ENCODE measurements at regions not wholly inside any gene's neighbourhood (a gene's known extent, or its start where the extent isn't known, plus 50 kb on each side); places are given as distances from the start of the nearest gene placed in this dataset.

DNA sequence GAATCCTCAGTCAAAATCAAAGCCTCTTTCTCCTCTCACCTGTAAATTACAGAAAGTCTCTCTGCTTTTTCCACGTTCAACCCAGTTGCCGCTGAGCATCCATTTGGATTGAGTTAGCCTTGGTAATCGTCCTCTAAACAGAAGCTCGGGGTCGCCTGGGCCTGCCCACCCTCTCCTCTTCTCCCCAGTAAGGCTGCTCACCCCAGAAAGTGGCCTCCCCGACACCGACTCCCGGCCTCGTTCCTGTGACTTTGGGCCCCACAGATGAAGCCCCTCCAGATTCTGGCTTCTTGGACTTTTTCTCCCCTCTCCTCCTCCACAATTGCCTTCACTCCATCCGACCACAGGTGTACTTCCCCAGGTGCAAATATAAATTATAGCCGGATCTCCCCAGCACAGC lies 1500.0 kb downstream of the BRD1 start:
- 1% methylated on average over 11 of the region's 11 CpGs for WGBS (ENCODE audit: low lambda C conversion rate)
- H3K27me3 ChIP-seq (ENCODE audit: control insufficient read depth in 1 of 2, insufficient read depth in 2 of 2, low read length in 2 of 2) = peaks cover 0 to 15% of the 10 kb centered on the region in 2 experiments; a peak in 2 of 5 replicates

GRCh38 chr22:48323746-48324145 lies 1503.9 kb downstream of the BRD1 start:
- peaks cover 0 to 26% of the 10 kb centered on the region in 2 experiments; a peak in 4 of 5 replicates for H3K27me3 ChIP-seq (ENCODE audit: control insufficient read depth in 1 of 2, insufficient read depth in 2 of 2, low read length in 2 of 2)
- H3K9me3 ChIP-seq (ENCODE audit: low read length) = peaks cover 7% of the 10 kb centered on the region; the same call in 1 of the 2 replicates
- no peak overlapping the region for H2AFZ ChIP-seq (ENCODE audit: low read length)
- H3K79me2 ChIP-seq (ENCODE audit: insufficient read depth, low read length) = no peaks in the 10 kb centered on the region
- ATAC-seq (no peak), FAIRE-seq (no peak), DNase-seq (ENCODE audit: low spot score) (no peak)
- no peaks in the 10 kb centered on the region for H3K4me1 ChIP-seq (ENCODE audit: insufficient read depth, low read length)
- ChIA-PET CTCF (ENCODE audit: low intra/inter-chr PET ratio, low total read pairs) (no interaction called here), POLR2A (no interaction called here)
- no peak overlapping the region for H3K9ac ChIP-seq (ENCODE audit: insufficient read depth, low read depth, low read length)
- H3K4me3 ChIP-seq (replicated peaks in 1 of 3; ENCODE audit: insufficient read depth in 1 of 3, low read depth in 2 of 3, low read length in 3 of 3) = no peak overlapping the region
- WGBS (ENCODE audit: low lambda C conversion rate) = 2% methylated on average over 7 of the region's 7 CpGs
- no TSS peak for BruUV-seq (replicated peaks)
- intact Hi-C loops (cut with micrococcal nuclease; ENCODE audit: unreplicated experiment) = no loop called here
- in situ Hi-C loops (cut with HindIII; ENCODE audit: extremely low pct_ligation_motif_present, low pct_unique_long_range_greater_than_20kb) = no loop called here
- H3K4me2 ChIP-seq (ENCODE audit: low read depth, low read length) = no peak overlapping the region
- no peak for TF ChIP-seq HNRNPUL1 (IDR thresholded peaks at IDR 0.05; ENCODE audit: low read depth, low read length)
- TF ChIP-seq HES4 (CRISPR knock-in tag; IDR thresholded peaks at IDR 0.05; ENCODE audit: borderline replicate concordance) = no peak
- TF ChIP-seq ZKSCAN1 (IDR thresholded peaks at IDR 0.05; ENCODE audit: low read length) = no peak
- no peak for TF ChIP-seq ZNF790 (CRISPR knock-in tag; IDR thresholded peaks at IDR 0.05; ENCODE audit: borderline replicate concordance)
- no peak for TF ChIP-seq USF2 (IDR thresholded peaks at IDR 0.05; ENCODE audit: low read depth, low read length)
- TF ChIP-seq USF2 (CRISPR knock-in tag; IDR thresholded peaks at IDR 0.05; ENCODE audit: borderline replicate concordance) = no peak
- no peak for TF ChIP-seq ZNF468 (CRISPR knock-in tag; IDR thresholded peaks at IDR 0.05)
- TF ChIP-seq HMG20A (CRISPR knock-in tag; IDR thresholded peaks at IDR 0.05; ENCODE audit: borderline replicate concordance) = no peak
- TF ChIP-seq MTF1 (CRISPR knock-in tag; IDR thresholded peaks at IDR 0.05) = no peak
- no peaks in the 10 kb centered on the region for H4K20me1 ChIP-seq (ENCODE audit: insufficient read depth, low read length)
- no peak overlapping the region for H3K27ac ChIP-seq (ENCODE audit: extremely low read length, insufficient read depth, low read length)
- H3K36me3 ChIP-seq (replicated peaks in 1 of 2; ENCODE audit: control insufficient read depth in 1 of 2, insufficient read depth in 2 of 2, low read length in 2 of 2) = no peaks in the 10 kb centered on the region

More for the DNA sequence above, 1500.0 kb downstream of the BRD1 start:
- in situ Hi-C loops (cut with HindIII; ENCODE audit: extremely low pct_ligation_motif_present, low pct_unique_long_range_greater_than_20kb) (no loop called here), intact Hi-C loops (cut with micrococcal nuclease; ENCODE audit: unreplicated experiment) (no loop called here)
- Histone ChIP-seq H3K4me1 (ENCODE audit: insufficient read depth, low read length) (no peaks in the 10 kb centered on the region), H3K4me2 (ENCODE audit: low read depth, low read length) (no peak overlapping the region), H3K9me3 (ENCODE audit: low read length) (peaks cover 7% of the 10 kb centered on the region; the same call in 1 of the 2 replicates), H2AFZ (ENCODE audit: low read length) (no peak overlapping the region), H3K79me2 (ENCODE audit: insufficient read depth, low read length) (no peaks in the 10 kb centered on the region), H3K4me3 (replicated peaks in 1 of 3; ENCODE audit: insufficient read depth in 1 of 3, low read depth in 2 of 3, low read length in 3 of 3) (no peak overlapping the region), H4K20me1 (ENCODE audit: insufficient read depth, low read length) (no peaks in the 10 kb centered on the region), H3K36me3 (replicated peaks in 1 of 2; ENCODE audit: control insufficient read depth in 1 of 2, insufficient read depth in 2 of 2, low read length in 2 of 2) (no peaks in the 10 kb centered on the region), H3K9ac (ENCODE audit: insufficient read depth, low read depth, low read length) (no peak overlapping the region), H3K27ac (ENCODE audit: extremely low read length, insufficient read depth, low read length) (no peak overlapping the region)
- no TSS peak for BruUV-seq (replicated peaks)
- FAIRE-seq (no peak), ATAC-seq (no peak), DNase-seq (ENCODE audit: low spot score) (no peak)
- ChIA-PET CTCF (ENCODE audit: low intra/inter-chr PET ratio, low total read pairs) (no interaction called here), POLR2A (no interaction called here)
- TF ChIP-seq NCOA1 (CRISPR knock-in tag; IDR thresholded peaks at IDR 0.05) (no peak), ZFAT (CRISPR knock-in tag; conservative IDR thresholded peaks at IDR 0.05) (no peak), MYPOP (CRISPR knock-in tag; IDR thresholded peaks at IDR 0.05) (no peak), RNF2 (conservative IDR thresholded peaks at IDR 0.05; ENCODE audit: low read depth) (no peak), TCF7L2 (IDR thresholded peaks at IDR 0.05; ENCODE audit: low read depth, low read length) (no peak), MTA1 (CRISPR knock-in tag; IDR thresholded peaks at IDR 0.05; ENCODE audit: borderline replicate concordance) (no peak), SOX5 (CRISPR knock-in tag; IDR thresholded peaks at IDR 0.05; ENCODE audit: borderline replicate concordance) (no peak), POLR2AphosphoS5 (IDR thresholded peaks at IDR 0.05; ENCODE audit: low read depth, low read length) (no peak), MAZ (IDR thresholded peaks at IDR 0.05; ENCODE audit: borderline replicate concordance, low read depth, low read length) (no peak), MAZ (CRISPR knock-in tag; IDR thresholded peaks at IDR 0.05; ENCODE audit: low read depth) (no peak), ZNF432 (CRISPR knock-in tag; IDR thresholded peaks at IDR 0.05; ENCODE audit: borderline replicate concordance) (no peak), GLI4 (CRISPR knock-in tag; IDR thresholded peaks at IDR 0.05; ENCODE audit: borderline replicate concordance) (no peak)
- TF ChIP-seq, protein P1, sequence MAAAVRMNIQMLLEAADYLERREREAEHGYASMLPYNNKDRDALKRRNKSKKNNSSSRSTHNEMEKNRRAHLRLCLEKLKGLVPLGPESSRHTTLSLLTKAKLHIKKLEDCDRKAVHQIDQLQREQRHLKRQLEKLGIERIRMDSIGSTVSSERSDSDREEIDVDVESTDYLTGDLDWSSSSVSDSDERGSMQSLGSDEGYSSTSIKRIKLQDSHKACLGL (CRISPR knock-in tag; IDR thresholded peaks at IDR 0.05) = no peak

Measured in HepG2 (cell line).